DND-41 (cell line): ENCODE measurements at regions not wholly inside any gene's neighbourhood (a gene's known extent, or its start where the extent isn't known, plus 50 kb on each side); places are given as distances from the start of the nearest gene placed in this dataset.

Experiments
- ATAC-seq: fragments of 200-7000 bp; cut with Tn5 transposase; 3 replicates; pipeline ENCODE4 v1.9.1; 2021; ENCODE audit warnings: low read depth; ENCODE audit not compliant: insufficient read depth
- DNase-seq: peaks from one replicate; pipeline ENCODE4 v3.0.0-alpha.2; 2020
- H2AFZ ChIP-seq: 2 replicates; pipeline ENCODE4 v1.6.0; 2012; ENCODE audit warnings: low read depth, low read length
- H3K27ac ChIP-seq: 2 replicates; pipeline ENCODE4 v1.5.1; 2012; ENCODE audit warnings: low read length, inconsistent platforms
- H3K27me3 ChIP-seq: fragments of 200-600 bp; sonication (generic); 2 replicates; pipeline ENCODE4 v1.6.0; 2012; ENCODE audit warnings: low read length, mild to moderate bottlenecking, inconsistent platforms; ENCODE audit not compliant: insufficient read depth, poor library complexity
- H3K36me3 ChIP-seq: 2 replicates; pipeline ENCODE4 v1.5.1; 2012; ENCODE audit warnings: low read length, inconsistent platforms; ENCODE audit not compliant: insufficient read depth
- H3K4me1 ChIP-seq: 2 replicates; pipeline ENCODE4 v1.5.1; 2012; ENCODE audit warnings: mild to moderate bottlenecking, low read length; ENCODE audit not compliant: insufficient read depth
- H3K4me2 ChIP-seq: 2 replicates; pipeline ENCODE4 v1.6.0; 2012; ENCODE audit warnings: mild to moderate bottlenecking, moderate library complexity, low read length, inconsistent platforms; ENCODE audit not compliant: insufficient read depth
- H3K4me3 ChIP-seq, 2 experiments: fragments of 200-600 bp in 1 of 2; shearing (Covaris generic) in 1 of 2; 2 replicates each; pipeline ENCODE4 v1.5.1; 2012 to 2016; ENCODE audit warnings: inconsistent platforms in 2 of 2, low read length in 2 of 2, mild to moderate bottlenecking in 2 of 2, low read depth in 1 of 2, moderate library complexity in 1 of 2
- H3K79me2 ChIP-seq: 2 replicates; pipeline ENCODE4 v1.6.0; 2012; ENCODE audit warnings: low read length, inconsistent platforms; ENCODE audit not compliant: insufficient read depth
- H3K9ac ChIP-seq: 2 replicates; pipeline ENCODE4 v1.6.0; 2012; ENCODE audit warnings: low read depth, mild to moderate bottlenecking, inconsistent platforms, low read length, moderate library complexity
- H3K9me3 ChIP-seq: 2 replicates; pipeline ENCODE4 v1.5.1; 2012; ENCODE audit warnings: low read length, moderate library complexity, mild to moderate bottlenecking, inconsistent platforms; ENCODE audit not compliant: insufficient read depth, severe bottlenecking
- H4K20me1 ChIP-seq: 2 replicates; pipeline ENCODE4 v1.6.0; 2012; ENCODE audit warnings: low read length; ENCODE audit not compliant: insufficient read depth
- EZH2 ChIP-seq: IDR thresholded peaks from 3 replicates; pipeline ENCODE4 v1.6.1; 2012; ENCODE audit warnings: borderline replicate concordance, low read depth, mild to moderate bottlenecking, moderate library complexity, low read length, inconsistent platforms; ENCODE audit not compliant: severe bottlenecking
- TF ChIP-seq, protein P1 (sequence below): IDR thresholded peaks from 2 replicates; pipeline ENCODE4 v1.5.1; 2012; ENCODE audit warnings: borderline replicate concordance, low read length, moderate library complexity, mild to moderate bottlenecking; ENCODE audit not compliant: poor library complexity, severe bottlenecking; ENCODE audit errors: extremely low read depth

DNA sequence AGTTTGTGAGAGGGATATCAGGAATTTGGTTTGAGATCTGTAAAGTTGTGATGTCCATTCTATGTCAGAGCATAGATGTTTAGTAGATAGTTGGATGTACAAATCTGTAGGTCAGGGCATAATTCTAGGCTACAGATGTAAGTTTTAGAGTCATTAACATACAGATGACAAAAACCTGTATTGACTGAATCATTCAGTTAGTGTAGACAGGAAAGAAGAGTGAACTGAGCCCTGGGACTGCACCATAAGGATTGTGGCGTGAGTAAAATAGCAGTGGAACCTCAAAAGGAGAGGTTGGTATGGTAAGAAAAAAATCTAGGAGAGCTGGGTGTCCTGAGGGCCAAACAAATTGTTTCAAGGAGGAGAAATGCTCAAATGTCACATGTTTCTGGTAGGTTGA is 73.1 kb upstream of the RPRM start:
- H3K4me3 ChIP-seq = no peak overlapping the region

DNA sequence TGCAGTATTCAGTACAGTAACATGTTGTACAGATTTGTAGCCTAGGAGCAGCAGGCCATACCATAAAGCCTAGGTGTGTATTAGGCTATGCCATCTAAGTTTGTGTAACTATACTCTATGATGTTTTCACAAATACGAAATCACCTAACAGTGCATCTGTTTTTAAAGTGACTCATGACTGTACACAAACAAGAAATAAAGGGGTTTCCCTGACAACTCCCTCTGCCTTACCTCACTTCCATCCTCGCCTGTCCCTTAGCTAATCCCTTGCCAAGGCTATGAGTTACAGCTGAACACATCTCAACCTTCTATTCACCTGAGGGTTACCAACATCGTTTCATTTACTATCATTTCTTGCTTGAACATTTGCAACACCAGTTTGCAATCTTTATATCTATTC is 78.6 kb upstream of the RPRM start:
- Histone ChIP-seq H3K9ac (no peak overlapping the region), H3K4me3 (no peak overlapping the region), H3K4me2 (no peak overlapping the region), H3K4me1 (no peaks in the 10 kb centered on the region), H3K36me3 (no peaks in the 10 kb centered on the region), H3K79me2 (no peaks in the 10 kb centered on the region), H2AFZ (no peak overlapping the region), H4K20me1 (no peaks in the 10 kb centered on the region), H3K27me3 (no peaks in the 10 kb centered on the region), H3K27ac (no peak overlapping the region), H3K9me3 (no peaks in the 10 kb centered on the region)
- TF ChIP-seq, protein P1, sequence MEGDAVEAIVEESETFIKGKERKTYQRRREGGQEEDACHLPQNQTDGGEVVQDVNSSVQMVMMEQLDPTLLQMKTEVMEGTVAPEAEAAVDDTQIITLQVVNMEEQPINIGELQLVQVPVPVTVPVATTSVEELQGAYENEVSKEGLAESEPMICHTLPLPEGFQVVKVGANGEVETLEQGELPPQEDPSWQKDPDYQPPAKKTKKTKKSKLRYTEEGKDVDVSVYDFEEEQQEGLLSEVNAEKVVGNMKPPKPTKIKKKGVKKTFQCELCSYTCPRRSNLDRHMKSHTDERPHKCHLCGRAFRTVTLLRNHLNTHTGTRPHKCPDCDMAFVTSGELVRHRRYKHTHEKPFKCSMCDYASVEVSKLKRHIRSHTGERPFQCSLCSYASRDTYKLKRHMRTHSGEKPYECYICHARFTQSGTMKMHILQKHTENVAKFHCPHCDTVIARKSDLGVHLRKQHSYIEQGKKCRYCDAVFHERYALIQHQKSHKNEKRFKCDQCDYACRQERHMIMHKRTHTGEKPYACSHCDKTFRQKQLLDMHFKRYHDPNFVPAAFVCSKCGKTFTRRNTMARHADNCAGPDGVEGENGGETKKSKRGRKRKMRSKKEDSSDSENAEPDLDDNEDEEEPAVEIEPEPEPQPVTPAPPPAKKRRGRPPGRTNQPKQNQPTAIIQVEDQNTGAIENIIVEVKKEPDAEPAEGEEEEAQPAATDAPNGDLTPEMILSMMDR = no peak
- no peak for TF ChIP-seq EZH2
- DNase-seq = no peak
- no peak for ATAC-seq

More for the DNA sequence above, 73.1 kb upstream of the RPRM start:
- Histone ChIP-seq H3K9me3 (peaks cover 2% of the 10 kb centered on the region), H3K27ac (no peak overlapping the region), H2AFZ (no peak overlapping the region), H3K9ac (no peak overlapping the region), H3K4me2 (no peak overlapping the region), H3K27me3 (no peaks in the 10 kb centered on the region), H4K20me1 (no peaks in the 10 kb centered on the region), H3K79me2 (no peaks in the 10 kb centered on the region), H3K4me1 (no peaks in the 10 kb centered on the region), H3K36me3 (no peaks in the 10 kb centered on the region)
- ATAC-seq = no peak
- no peak for DNase-seq
- no peak for TF ChIP-seq EZH2
- TF ChIP-seq, protein P1 = no peak

- H3K79me2 ChIP-seq = no peaks in the 10 kb centered on the region
- no peaks in the 10 kb centered on the region for H4K20me1 ChIP-seq
- ATAC-seq = no peak
These were observed 79.2 kb upstream of the RPRM start for GRCh38 chr2:153557714-153558113.

More at GRCh38 chr2:153557714-153558113, 79.2 kb upstream of the RPRM start:
- no peaks in the 10 kb centered on the region for H3K27me3 ChIP-seq
- no peak for DNase-seq
- H3K4me1 ChIP-seq = no peaks in the 10 kb centered on the region
- TF ChIP-seq EZH2 = no peak
- TF ChIP-seq, protein P1 = no peak
- no peak overlapping the region for H3K4me2 ChIP-seq
- no peak overlapping the region for H3K27ac ChIP-seq
- H3K9me3 ChIP-seq = no peaks in the 10 kb centered on the region
- no peaks in the 10 kb centered on the region for H3K36me3 ChIP-seq
- H3K9ac ChIP-seq = no peak overlapping the region
- no peak overlapping the region for H3K4me3 ChIP-seq
- no peak overlapping the region for H2AFZ ChIP-seq
